ENCODE measurements at regions not wholly inside any gene's neighbourhood (a gene's known extent, or its start where the extent isn't known, plus 50 kb on each side); places are given as distances from the start of the nearest gene placed in this dataset.

GRCh38 chr2:9135822-9136558 lies 70.6 kb upstream of the ASAP2 start:
- no peak for DNase-seq

GRCh38 chr2:9127316-9127715 lies 79.3 kb upstream of the ASAP2 start:
- no peak for DNase-seq

- no peak for DNase-seq
Observed at GRCh38 chr2:9126540-9126939, 80.1 kb upstream of the ASAP2 start.

- no peak for DNase-seq
Observed at GRCh38 chr2:9124231-9124741, 82.3 kb upstream of the ASAP2 start.

- DNase-seq, result no peak
Observed at GRCh38 chr2:9123069-9123468, 83.5 kb upstream of the ASAP2 start.

- no peak for DNase-seq
Observed at GRCh38 chr2:9122367-9122766, 84.2 kb upstream of the ASAP2 start.

- no peak for DNase-seq
Observed at GRCh38 chr2:9118383-9118960, 88.1 kb upstream of the ASAP2 start.

- DNase-seq, result no peak
Observed at GRCh38 chr2:9115229-9115628, 91.4 kb upstream of the ASAP2 start.

- no peak for DNase-seq
Observed at GRCh38 chr2:9114458-9114857, 92.2 kb upstream of the ASAP2 start.

GRCh38 chr2:9113916-9114315 lies 92.7 kb upstream of the ASAP2 start:
- DNase-seq, result no peak

- no peak for DNase-seq
Observed at GRCh38 chr2:9113262-9113661, 93.3 kb upstream of the ASAP2 start.

GRCh38 chr2:9112079-9112721 lies 94.4 kb upstream of the ASAP2 start:
- no peak for DNase-seq

- DNase-seq, result no peak
Observed at GRCh38 chr2:9110893-9111569, 95.6 kb upstream of the ASAP2 start.

- DNase-seq, result no peak
Observed at GRCh38 chr2:9110346-9110884, 96.2 kb upstream of the ASAP2 start.

GRCh38 chr2:9109871-9110270 lies 96.7 kb upstream of the ASAP2 start:
- DNase-seq, result no peak

GRCh38 chr2:9108210-9108967 lies 98.2 kb upstream of the ASAP2 start:
- no peak for DNase-seq

- no peak for DNase-seq
Observed at GRCh38 chr2:9107168-9108025, 99.2 kb upstream of the ASAP2 start.

GRCh38 chr2:9106338-9107167 lies 100.1 kb upstream of the ASAP2 start:
- no peak for DNase-seq

- no peak for DNase-seq
Observed at GRCh38 chr2:9105601-9106337, 100.8 kb upstream of the ASAP2 start.
